HEK293 (cell line): ENCODE measurements at regions not wholly inside any gene's neighbourhood (a gene's known extent, or its start where the extent isn't known, plus 50 kb on each side); places are given as distances from the start of the nearest gene placed in this dataset.

ENCODE experiments used
- MEIS1 ChIP-seq: sonication (generic); formaldehyde crosslinking; IDR thresholded peaks from 2 replicates; pipeline ENCODE4 v1.8.1; 2022; ENCODE audit warnings: missing genetic modification reagents, mild to moderate bottlenecking, borderline replicate concordance
- ZIC2 ChIP-seq: fragments of 450-650 bp; formaldehyde crosslinking; IDR thresholded peaks from 2 replicates; pipeline ENCODE4 v1.5.1; 2016; ENCODE audit warnings: missing biosample characterization, missing genetic modification characterization
- ZNF121 ChIP-seq: fragments of 450-650 bp; formaldehyde crosslinking; IDR thresholded peaks from 2 replicates; pipeline ENCODE4 v1.5.1; 2016; ENCODE audit warnings: missing biosample characterization, missing genetic modification characterization
- TF ChIP-seq, protein P1 (sequence below): fragments of 450-650 bp; formaldehyde crosslinking; IDR thresholded peaks from 2 replicates; pipeline ENCODE4 v1.5.1; 2016; ENCODE audit warnings: missing biosample characterization, missing genetic modification characterization

DNA sequence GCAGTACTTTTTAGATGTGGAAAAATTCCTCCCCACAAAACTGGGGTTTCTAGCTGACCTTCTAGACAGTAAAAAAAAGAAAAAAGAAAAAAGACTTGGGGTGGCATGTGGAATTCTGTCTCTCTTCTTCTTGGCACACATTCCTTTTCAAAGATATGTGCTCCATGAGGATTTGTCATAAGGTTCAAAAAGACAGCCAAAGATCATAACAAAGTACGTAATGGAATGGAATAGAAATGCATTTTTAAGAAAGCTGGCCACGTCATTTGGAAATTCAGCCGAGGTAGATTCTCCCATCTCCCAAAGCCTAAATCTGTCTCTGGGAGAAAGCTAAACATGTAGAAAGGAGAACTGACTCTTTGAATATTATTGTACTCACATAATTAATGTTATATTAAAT is 381.3 kb upstream of the NFE2L3 start:
- TF ChIP-seq, protein P1, sequence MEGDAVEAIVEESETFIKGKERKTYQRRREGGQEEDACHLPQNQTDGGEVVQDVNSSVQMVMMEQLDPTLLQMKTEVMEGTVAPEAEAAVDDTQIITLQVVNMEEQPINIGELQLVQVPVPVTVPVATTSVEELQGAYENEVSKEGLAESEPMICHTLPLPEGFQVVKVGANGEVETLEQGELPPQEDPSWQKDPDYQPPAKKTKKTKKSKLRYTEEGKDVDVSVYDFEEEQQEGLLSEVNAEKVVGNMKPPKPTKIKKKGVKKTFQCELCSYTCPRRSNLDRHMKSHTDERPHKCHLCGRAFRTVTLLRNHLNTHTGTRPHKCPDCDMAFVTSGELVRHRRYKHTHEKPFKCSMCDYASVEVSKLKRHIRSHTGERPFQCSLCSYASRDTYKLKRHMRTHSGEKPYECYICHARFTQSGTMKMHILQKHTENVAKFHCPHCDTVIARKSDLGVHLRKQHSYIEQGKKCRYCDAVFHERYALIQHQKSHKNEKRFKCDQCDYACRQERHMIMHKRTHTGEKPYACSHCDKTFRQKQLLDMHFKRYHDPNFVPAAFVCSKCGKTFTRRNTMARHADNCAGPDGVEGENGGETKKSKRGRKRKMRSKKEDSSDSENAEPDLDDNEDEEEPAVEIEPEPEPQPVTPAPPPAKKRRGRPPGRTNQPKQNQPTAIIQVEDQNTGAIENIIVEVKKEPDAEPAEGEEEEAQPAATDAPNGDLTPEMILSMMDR (tag by site-specific recombination) = no peak
- TF ChIP-seq MEIS1 (CRISPR knock-in tag) = no peak
- no peak for TF ChIP-seq ZNF121 (tag by site-specific recombination)
- TF ChIP-seq ZIC2 (tag by site-specific recombination) = no peak
